Breast epithelium (tissue), 4 donors: ENCODE measurements at regions not wholly inside any gene's neighbourhood (a gene's known extent, or its start where the extent isn't known, plus 50 kb on each side); places are given as distances from the start of the nearest gene placed in this dataset.

Experiments
- DNase-seq, 2 donors: peaks; one replicate each; pipeline ENCODE4 v3.0.0-alpha.2; 2019; ENCODE audit warnings: low spot score in 2 of 2
- H3K27ac ChIP-seq, 2 donors: fragments of 200-600 bp; sonication (generic) in 1 of 2; one replicate each; pipeline ENCODE4 v1.5.1; 2016 to 2019; ENCODE audit warnings: mild to moderate bottlenecking in 1 of 2
- H3K27me3 ChIP-seq, 2 donors: fragments of 200-600 bp; sonication (generic) in 1 of 2; one replicate each; pipeline versions ENCODE4 v1.5.1 to v1.6.0; 2017 to 2019; ENCODE audit warnings: control low read depth in 1 of 2, mild to moderate bottlenecking in 1 of 2
- H3K36me3 ChIP-seq: fragments of 200-600 bp; one replicate; pipeline ENCODE4 v1.5.1; 2019
- H3K4me1 ChIP-seq, 2 donors: fragments of 200-600 bp; sonication (generic); one replicate each; pipeline ENCODE4 v1.5.1; 2016 to 2019; ENCODE audit warnings: control low read depth in 1 of 2
- H3K4me3 ChIP-seq, 3 donors: fragments of 200-600 bp; sonication (generic); 1 replicate in 2 of 3; 2 replicates in 1 of 3; pipeline ENCODE4 v1.5.1; 2016 to 2019; ENCODE audit warnings: mild to moderate bottlenecking in 3 of 3, moderate library complexity in 2 of 3
- H3K9me3 ChIP-seq, 2 donors: fragments of 200-600 bp; sonication (generic) in 1 of 2; one replicate each; pipeline ENCODE4 v1.5.1; 2016 to 2019; ENCODE audit warnings: control low read depth in 1 of 2
- CTCF ChIP-seq, 3 donors: fragments of 450-650 bp; IDR thresholded peaks; one replicate each; pipeline ENCODE4 v1.5.1; 2016 to 2017; ENCODE audit warnings: antibody characterized with exemption in 3 of 3, mild to moderate bottlenecking in 3 of 3, moderate library complexity in 3 of 3
- POLR2A ChIP-seq: fragments of 450-650 bp; IDR thresholded peaks from one replicate; pipeline ENCODE4 v1.6.1; 2016; ENCODE audit warnings: antibody characterized with exemption, mild to moderate bottlenecking, moderate library complexity
- POLR2AphosphoS5 ChIP-seq, 3 donors: sonication (generic); formaldehyde crosslinking; IDR thresholded peaks; one replicate each; pipeline ENCODE4 v1.6.1; 2017; ENCODE audit warnings: antibody characterized with exemption in 3 of 3
- intact Hi-C: fragments of 100-400 bp; cut with DNase I; formaldehyde crosslinking; loops from one replicate; pipeline ENCODE4 v1.15.1; 2023; ENCODE audit warnings: low total_unique reads

GRCh38 chr3:117272274-117272673 lies 562.7 kb downstream of the TUSC7 start:
- TF ChIP-seq CTCF (IDR thresholded peaks at IDR 0.05), result no peak
- TF ChIP-seq POLR2A, result no peak
- TF ChIP-seq POLR2AphosphoS5 (IDR thresholded peaks at IDR 0.05), result no peak
- H3K9me3 ChIP-seq, result no peaks in the 10 kb centered on the region
- no peaks in the 10 kb centered on the region for H3K27me3 ChIP-seq
- DNase-seq, result no peak
- intact Hi-C loops, result no loop called here
- no peak overlapping the region for H3K27ac ChIP-seq
- H3K4me3 ChIP-seq, result no peak overlapping the region
- H3K36me3 ChIP-seq, result no peaks in the 10 kb centered on the region
- H3K4me1 ChIP-seq, result no peaks in the 10 kb centered on the region

GRCh38 chr3:117272876-117273523 lies 563.4 kb downstream of the TUSC7 start:
- TF ChIP-seq CTCF (IDR thresholded peaks at IDR 0.05), result no peak
- no peak for TF ChIP-seq POLR2AphosphoS5 (IDR thresholded peaks at IDR 0.05)
- TF ChIP-seq POLR2A, result no peak
- H3K4me3 ChIP-seq, result no peak overlapping the region
- no peaks in the 10 kb centered on the region for H3K9me3 ChIP-seq
- no peak for DNase-seq
- H3K4me1 ChIP-seq, result no peaks in the 10 kb centered on the region
- no peak overlapping the region for H3K27ac ChIP-seq
- no peaks in the 10 kb centered on the region for H3K36me3 ChIP-seq
- H3K27me3 ChIP-seq, result no peaks in the 10 kb centered on the region
- intact Hi-C loops, result no loop called here

GRCh38 chr3:117277816-117278215 lies 568.2 kb downstream of the TUSC7 start:
- DNase-seq, result no peak
- no peaks in the 10 kb centered on the region for H3K36me3 ChIP-seq
- H3K27me3 ChIP-seq, result no peaks in the 10 kb centered on the region
- H3K9me3 ChIP-seq, result no peaks in the 10 kb centered on the region
- no peak overlapping the region for H3K27ac ChIP-seq
- intact Hi-C loops, result no loop called here
- H3K4me3 ChIP-seq, result no peak overlapping the region
- no peak for TF ChIP-seq POLR2A
- no peak for TF ChIP-seq CTCF (IDR thresholded peaks at IDR 0.05)
- no peak for TF ChIP-seq POLR2AphosphoS5 (IDR thresholded peaks at IDR 0.05)
- no peaks in the 10 kb centered on the region for H3K4me1 ChIP-seq

- H3K36me3 ChIP-seq, result no peaks in the 10 kb centered on the region
- DNase-seq, result no peak
- H3K9me3 ChIP-seq, result no peaks in the 10 kb centered on the region
- no peak for TF ChIP-seq POLR2AphosphoS5 (IDR thresholded peaks at IDR 0.05)
- TF ChIP-seq POLR2A, result no peak
- no peak for TF ChIP-seq CTCF (IDR thresholded peaks at IDR 0.05)
- intact Hi-C loops, result no loop called here
- no peaks in the 10 kb centered on the region for H3K27me3 ChIP-seq
- H3K4me3 ChIP-seq, result no peak overlapping the region
- H3K27ac ChIP-seq, result no peak overlapping the region
- H3K4me1 ChIP-seq, result no peaks in the 10 kb centered on the region
Measured at GRCh38 chr3:117278424-117279190, 569.0 kb downstream of the TUSC7 start.

GRCh38 chr3:117281371-117281770 lies 571.8 kb downstream of the TUSC7 start:
- H3K4me3 ChIP-seq, result no peak overlapping the region
- H3K27me3 ChIP-seq, result no peaks in the 10 kb centered on the region
- DNase-seq, result no peak
- no peaks in the 10 kb centered on the region for H3K9me3 ChIP-seq
- intact Hi-C loops, result loop anchor here (5.0 kb wide), 1 partner anchor 69 kb away; no protein-coding TSS in a partner anchor
- no peak overlapping the region for H3K27ac ChIP-seq
- no peak for TF ChIP-seq CTCF (IDR thresholded peaks at IDR 0.05)
- no peak for TF ChIP-seq POLR2AphosphoS5 (IDR thresholded peaks at IDR 0.05)
- TF ChIP-seq POLR2A, result no peak
- H3K36me3 ChIP-seq, result no peaks in the 10 kb centered on the region
- no peaks in the 10 kb centered on the region for H3K4me1 ChIP-seq
